Fibroblast of villous mesenchyme (primary cell): ENCODE measurements at regions not wholly inside any gene's neighbourhood (a gene's known extent, or its start where the extent isn't known, plus 50 kb on each side); places are given as distances from the start of the nearest gene placed in this dataset.

ENCODE experiments used
- DNase-seq: peaks from one replicate; pipeline ENCODE4 v3.0.0-alpha.2; 2010; ENCODE audit warnings: low read depth
- H3K4me3 ChIP-seq: 2 replicates; pipeline ENCODE4 v1.5.1; 2011; ENCODE audit warnings: low read depth, mild to moderate bottlenecking, low read length
- CTCF ChIP-seq: IDR thresholded peaks from 2 replicates; pipeline ENCODE4 v1.5.1; 2012; ENCODE audit warnings: low read depth, mild to moderate bottlenecking, low read length; ENCODE audit not compliant: insufficient read depth

- TF ChIP-seq CTCF = no peak
- no peak overlapping the region for H3K4me3 ChIP-seq
- DNase-seq = no peak
Observed at GRCh38 chr6:163985710-163986109, 571.2 kb downstream of the QKI start.

- no peak for TF ChIP-seq CTCF
- no peak for DNase-seq
- H3K4me3 ChIP-seq = no peak overlapping the region
Observed at GRCh38 chr6:163985040-163985439, 570.5 kb downstream of the QKI start.

- TF ChIP-seq CTCF = no peak
- no peak overlapping the region for H3K4me3 ChIP-seq
- DNase-seq = no peak
Observed at GRCh38 chr6:163984124-163984936, 569.8 kb downstream of the QKI start.

GRCh38 chr6:163983679-163984078 is 569.2 kb downstream of the QKI start:
- TF ChIP-seq CTCF = no peak
- DNase-seq = no peak
- no peak overlapping the region for H3K4me3 ChIP-seq

- no peak for TF ChIP-seq CTCF
- no peak overlapping the region for H3K4me3 ChIP-seq
- DNase-seq = no peak
Observed at GRCh38 chr6:163974322-163974721, 559.8 kb downstream of the QKI start.

- TF ChIP-seq CTCF = no peak
- H3K4me3 ChIP-seq = no peak overlapping the region
Observed at GRCh38 chr6:163971841-163972838, 557.6 kb downstream of the QKI start.

More at GRCh38 chr6:163971841-163972838, 557.6 kb downstream of the QKI start:
- no peak for DNase-seq
